GM23338 (cell line): ENCODE measurements at regions not wholly inside any gene's neighbourhood (a gene's known extent, or its start where the extent isn't known, plus 50 kb on each side); places are given as distances from the start of the nearest gene placed in this dataset.

ENCODE experiments used
- ATAC-seq: fragments of 200-7000 bp; cut with Tn5 transposase; 3 replicates; pipeline ENCODE4 v1.9.1; 2020
- DNase-seq: peaks from one replicate; pipeline ENCODE4 v3.0.0-alpha.2; 2015; ENCODE audit warnings: low spot score
- H2AFZ ChIP-seq: fragments of 200-600 bp; sonication (generic); 2 replicates; pipeline ENCODE4 v1.8.0; 2016; ENCODE audit warnings: antibody characterized with exemption, mild to moderate bottlenecking, moderate library complexity
- H3F3A ChIP-seq: fragments of 200-600 bp; sonication (generic); replicated peaks from 2 replicates; pipeline ENCODE4 v1.8.0; 2017; ENCODE audit warnings: antibody characterized with exemption, mixed run types, low read depth
- H3K27ac ChIP-seq: fragments of 200-600 bp; sonication (generic); 2 replicates; pipeline ENCODE4 v1.6.1; 2016; ENCODE audit warnings: low read depth
- H3K27me3 ChIP-seq: fragments of 200-600 bp; sonication (generic); 2 replicates; pipeline ENCODE4 v1.8.0; 2016; ENCODE audit warnings: mild to moderate bottlenecking, mixed run types, moderate library complexity; ENCODE audit not compliant: insufficient read depth
- H3K36me3 ChIP-seq: fragments of 200-600 bp; sonication (generic); 2 replicates; pipeline ENCODE4 v1.8.0; 2016; ENCODE audit warnings: mild to moderate bottlenecking; ENCODE audit not compliant: insufficient read depth
- H3K4me1 ChIP-seq: fragments of 200-600 bp; sonication (generic); 2 replicates; pipeline ENCODE4 v1.8.0; 2016; ENCODE audit warnings: mild to moderate bottlenecking, moderate library complexity; ENCODE audit not compliant: insufficient read depth
- H3K4me2 ChIP-seq: fragments of 200-600 bp; sonication (generic); 2 replicates; pipeline ENCODE4 v1.7.1; 2017; ENCODE audit warnings: mixed run types
- H3K4me3 ChIP-seq: fragments of 200-600 bp; sonication (generic); 2 replicates; pipeline ENCODE4 v1.6.1; 2016; ENCODE audit warnings: mixed run types
- H3K79me2 ChIP-seq: fragments of 200-600 bp; sonication (generic); replicated peaks from 2 replicates; pipeline ENCODE4 v1.8.0; 2017; ENCODE audit warnings: mild to moderate bottlenecking; ENCODE audit not compliant: insufficient read depth
- H3K9me2 ChIP-seq: fragments of 200-600 bp; sonication (generic); 2 replicates; pipeline ENCODE4 v1.8.0; 2017; ENCODE audit not compliant: insufficient read depth
- H4K20me1 ChIP-seq: fragments of 200-600 bp; sonication (generic); replicated peaks from 2 replicates; pipeline ENCODE4 v1.8.0; 2017; ENCODE audit warnings: mild to moderate bottlenecking; ENCODE audit not compliant: insufficient read depth
- H3K27ac Mint-ChIP-seq: 2 replicates; pipeline ENCODE4 v1.8.0; 2020; ENCODE audit warnings: inconsistent platforms, mild to moderate bottlenecking, moderate library complexity, mixed read lengths
- H3K27me3 Mint-ChIP-seq: 3 replicates; pipeline ENCODE4 v1.8.0; 2022; ENCODE audit warnings: low read depth, mild to moderate bottlenecking, moderate library complexity, mixed read lengths, inconsistent platforms; ENCODE audit not compliant: insufficient read depth, poor library complexity
- H3K36me3 Mint-ChIP-seq: 3 replicates; pipeline ENCODE4 v1.8.0; 2021; ENCODE audit warnings: low read depth, mild to moderate bottlenecking, inconsistent platforms, moderate library complexity, mixed read lengths
- H3K4me1 Mint-ChIP-seq: 3 replicates; pipeline ENCODE4 v1.8.0; 2020; ENCODE audit warnings: mild to moderate bottlenecking, inconsistent platforms, mixed read lengths
- H3K4me3 Mint-ChIP-seq: 3 replicates; pipeline ENCODE4 v1.8.0; 2021; ENCODE audit warnings: moderate library complexity, mild to moderate bottlenecking, inconsistent platforms, mixed read lengths
- H3K9me3 Mint-ChIP-seq: 3 replicates; pipeline ENCODE4 v1.8.0; 2020; ENCODE audit warnings: moderate library complexity, mild to moderate bottlenecking, inconsistent platforms, mixed read lengths
- CREB1 ChIP-seq: fragments of 250-450 bp; sonication (Bioruptor Pico); IDR thresholded peaks from 2 replicates; pipeline ENCODE4 v1.5.0; 2020; ENCODE audit warnings: low read depth, mild to moderate bottlenecking, moderate library complexity
- EZH2 ChIP-seq: fragments of 200-600 bp; sonication (generic); IDR thresholded peaks from one replicate; pipeline ENCODE4 v1.8.0; 2017; ENCODE audit warnings: antibody characterized with exemption, mild to moderate bottlenecking, low read depth; ENCODE audit not compliant: unreplicated experiment
- EZH2phosphoT487 ChIP-seq: fragments of 200-600 bp; sonication (generic); IDR thresholded peaks from one replicate; pipeline ENCODE4 v1.8.1; 2018; ENCODE audit warnings: antibody characterized with exemption; ENCODE audit not compliant: unreplicated experiment
- JUNB ChIP-seq: IDR thresholded peaks from one replicate; pipeline ENCODE4 v1.6.1; 2016; ENCODE audit warnings: antibody characterized with exemption; ENCODE audit not compliant: unreplicated experiment
- NANOG ChIP-seq: IDR thresholded peaks from 2 replicates; pipeline ENCODE4 v1.6.1; 2016; ENCODE audit warnings: antibody characterized with exemption, borderline replicate concordance
- STAT1 ChIP-seq: IDR thresholded peaks from one replicate; pipeline ENCODE4 v1.6.1; 2016; ENCODE audit warnings: antibody characterized with exemption; ENCODE audit not compliant: unreplicated experiment
- ZNF114 ChIP-seq: fragments of 250-450 bp; sonication (Bioruptor Pico); IDR thresholded peaks from 2 replicates; pipeline ENCODE4 v1.5.0; 2020; ENCODE audit warnings: mild to moderate bottlenecking, moderate library complexity
- ZNF331 ChIP-seq: fragments of 250-450 bp; sonication (Bioruptor Pico); IDR thresholded peaks from 2 replicates; pipeline ENCODE4 v1.5.0; 2020; ENCODE audit warnings: low read depth, mild to moderate bottlenecking, moderate library complexity
- TF ChIP-seq, protein P1 (sequence below), 2 experiments: fragments of 200-600 bp in 1 of 2; sonication (generic) in 1 of 2; conservative IDR thresholded peaks; 2 replicates each; pipeline versions ENCODE4 v1.5.1 to v1.6.1; 2016 to 2017; ENCODE audit warnings: antibody characterized with exemption in 2 of 2, low read depth in 2 of 2, mild to moderate bottlenecking in 2 of 2, moderate library complexity in 1 of 2
- TF ChIP-seq, protein P2 (sequence below): IDR thresholded peaks from 2 replicates; pipeline ENCODE4 v1.6.1; 2016; ENCODE audit warnings: antibody characterized with exemption
- TF ChIP-seq, protein P3 (sequence below): fragments of 250-450 bp; sonication (Bioruptor Pico); IDR thresholded peaks from 2 replicates; pipeline ENCODE4 v1.5.0; 2020; ENCODE audit warnings: mild to moderate bottlenecking, moderate library complexity
- TF ChIP-seq, protein P4 (sequence below): IDR thresholded peaks from one replicate; pipeline ENCODE4 v1.6.1; 2018; ENCODE audit warnings: antibody characterized with exemption; ENCODE audit not compliant: unreplicated experiment

DNA sequence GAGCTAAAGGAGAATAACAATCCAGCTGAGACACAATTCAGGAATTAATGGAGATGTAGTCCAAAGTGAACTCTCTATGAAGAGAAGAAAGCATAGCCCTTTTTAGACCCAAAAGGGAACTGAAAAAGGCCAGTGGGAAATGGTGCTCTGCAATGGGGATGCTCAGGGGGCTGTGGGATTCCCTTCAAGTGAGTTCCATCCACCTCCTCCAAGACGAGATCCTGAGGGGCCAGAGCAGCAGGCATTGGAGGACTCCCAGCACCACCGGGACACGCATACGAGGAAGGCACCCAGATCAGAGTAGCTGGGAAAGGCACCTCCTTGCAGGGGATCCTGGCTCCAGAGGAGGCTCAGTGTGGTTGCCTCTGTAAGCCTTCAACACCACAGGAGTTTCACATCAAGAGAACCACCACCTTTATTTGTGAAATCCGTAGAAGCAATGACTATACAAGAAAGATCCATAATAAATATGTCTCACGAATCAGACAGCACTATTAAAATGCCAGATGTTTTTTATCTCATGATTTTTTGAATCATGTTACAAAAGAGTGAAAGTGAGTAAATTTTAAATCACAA lies 288.2 kb downstream of the MED10 start (continued):
- TF ChIP-seq, protein P1, sequence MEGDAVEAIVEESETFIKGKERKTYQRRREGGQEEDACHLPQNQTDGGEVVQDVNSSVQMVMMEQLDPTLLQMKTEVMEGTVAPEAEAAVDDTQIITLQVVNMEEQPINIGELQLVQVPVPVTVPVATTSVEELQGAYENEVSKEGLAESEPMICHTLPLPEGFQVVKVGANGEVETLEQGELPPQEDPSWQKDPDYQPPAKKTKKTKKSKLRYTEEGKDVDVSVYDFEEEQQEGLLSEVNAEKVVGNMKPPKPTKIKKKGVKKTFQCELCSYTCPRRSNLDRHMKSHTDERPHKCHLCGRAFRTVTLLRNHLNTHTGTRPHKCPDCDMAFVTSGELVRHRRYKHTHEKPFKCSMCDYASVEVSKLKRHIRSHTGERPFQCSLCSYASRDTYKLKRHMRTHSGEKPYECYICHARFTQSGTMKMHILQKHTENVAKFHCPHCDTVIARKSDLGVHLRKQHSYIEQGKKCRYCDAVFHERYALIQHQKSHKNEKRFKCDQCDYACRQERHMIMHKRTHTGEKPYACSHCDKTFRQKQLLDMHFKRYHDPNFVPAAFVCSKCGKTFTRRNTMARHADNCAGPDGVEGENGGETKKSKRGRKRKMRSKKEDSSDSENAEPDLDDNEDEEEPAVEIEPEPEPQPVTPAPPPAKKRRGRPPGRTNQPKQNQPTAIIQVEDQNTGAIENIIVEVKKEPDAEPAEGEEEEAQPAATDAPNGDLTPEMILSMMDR (conservative IDR thresholded peaks at IDR 0.05; ENCODE audit: low read depth in 2 of 2) = no peak
- TF ChIP-seq CREB1 (CRISPR knock-in tag) (no peak), ZNF114 (CRISPR knock-in tag) (no peak), JUNB (no peak), NANOG (no peak), EZH2 (no peak), ZNF331 (CRISPR knock-in tag) (no peak), STAT1 (no peak)
- TF ChIP-seq, protein P2, sequence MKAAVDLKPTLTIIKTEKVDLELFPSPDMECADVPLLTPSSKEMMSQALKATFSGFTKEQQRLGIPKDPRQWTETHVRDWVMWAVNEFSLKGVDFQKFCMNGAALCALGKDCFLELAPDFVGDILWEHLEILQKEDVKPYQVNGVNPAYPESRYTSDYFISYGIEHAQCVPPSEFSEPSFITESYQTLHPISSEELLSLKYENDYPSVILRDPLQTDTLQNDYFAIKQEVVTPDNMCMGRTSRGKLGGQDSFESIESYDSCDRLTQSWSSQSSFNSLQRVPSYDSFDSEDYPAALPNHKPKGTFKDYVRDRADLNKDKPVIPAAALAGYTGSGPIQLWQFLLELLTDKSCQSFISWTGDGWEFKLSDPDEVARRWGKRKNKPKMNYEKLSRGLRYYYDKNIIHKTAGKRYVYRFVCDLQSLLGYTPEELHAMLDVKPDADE = no peak

DNA sequence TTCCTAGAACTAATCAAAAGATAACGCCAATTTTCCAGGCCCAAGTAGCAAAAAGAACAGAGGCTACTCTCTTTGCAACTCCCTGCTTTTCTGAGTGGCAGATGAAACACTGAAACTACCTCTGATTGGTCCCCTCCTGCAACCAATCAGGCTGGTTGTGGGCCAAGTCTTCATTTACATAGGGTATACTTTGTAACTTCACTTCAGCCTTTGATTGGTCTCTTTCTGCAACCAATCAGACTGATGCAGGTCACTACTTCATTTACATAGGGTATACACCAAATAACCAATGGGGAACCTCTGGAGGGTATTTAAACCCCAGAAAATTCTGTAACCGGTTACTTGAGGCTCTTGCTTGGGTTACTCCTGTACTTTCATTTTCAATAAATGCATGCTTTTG lies 289.6 kb downstream of the MED10 start:
- H3K4me3 Mint-ChIP-seq = no peak overlapping the region
- ATAC-seq = no peak
- Histone ChIP-seq H3K36me3 (no peaks in the 10 kb centered on the region), H3K27me3 (no peaks in the 10 kb centered on the region), H2AFZ (no peak overlapping the region), H4K20me1 (no peaks in the 10 kb centered on the region), H3K4me1 (no peaks in the 10 kb centered on the region), H3F3A (no peaks in the 10 kb centered on the region), H3K79me2 (no peaks in the 10 kb centered on the region), H3K27ac (no peak overlapping the region), H3K9me2 (0 out of 2 replicates have a peak, but pooled peaks cover 4% of the 10 kb centered on the region), H3K4me3 (no peak overlapping the region), H3K4me2 (no peak overlapping the region)
- no peaks in the 10 kb centered on the region; the same call in 2 of the 3 replicates for H3K9me3 Mint-ChIP-seq
- DNase-seq = no peak
- H3K36me3 Mint-ChIP-seq = no peaks in the 10 kb centered on the region
- H3K27ac Mint-ChIP-seq = no peak overlapping the region
- H3K27me3 Mint-ChIP-seq = peaks cover under 1% of the 10 kb centered on the region
- H3K4me1 Mint-ChIP-seq = peaks cover 10% of the 10 kb centered on the region
- TF ChIP-seq STAT1 (no peak), ZNF331 (CRISPR knock-in tag) (no peak), ZNF114 (CRISPR knock-in tag) (no peak), JUNB (no peak), EZH2 (no peak), EZH2phosphoT487 (no peak), CREB1 (CRISPR knock-in tag) (no peak)
- TF ChIP-seq, protein P3, sequence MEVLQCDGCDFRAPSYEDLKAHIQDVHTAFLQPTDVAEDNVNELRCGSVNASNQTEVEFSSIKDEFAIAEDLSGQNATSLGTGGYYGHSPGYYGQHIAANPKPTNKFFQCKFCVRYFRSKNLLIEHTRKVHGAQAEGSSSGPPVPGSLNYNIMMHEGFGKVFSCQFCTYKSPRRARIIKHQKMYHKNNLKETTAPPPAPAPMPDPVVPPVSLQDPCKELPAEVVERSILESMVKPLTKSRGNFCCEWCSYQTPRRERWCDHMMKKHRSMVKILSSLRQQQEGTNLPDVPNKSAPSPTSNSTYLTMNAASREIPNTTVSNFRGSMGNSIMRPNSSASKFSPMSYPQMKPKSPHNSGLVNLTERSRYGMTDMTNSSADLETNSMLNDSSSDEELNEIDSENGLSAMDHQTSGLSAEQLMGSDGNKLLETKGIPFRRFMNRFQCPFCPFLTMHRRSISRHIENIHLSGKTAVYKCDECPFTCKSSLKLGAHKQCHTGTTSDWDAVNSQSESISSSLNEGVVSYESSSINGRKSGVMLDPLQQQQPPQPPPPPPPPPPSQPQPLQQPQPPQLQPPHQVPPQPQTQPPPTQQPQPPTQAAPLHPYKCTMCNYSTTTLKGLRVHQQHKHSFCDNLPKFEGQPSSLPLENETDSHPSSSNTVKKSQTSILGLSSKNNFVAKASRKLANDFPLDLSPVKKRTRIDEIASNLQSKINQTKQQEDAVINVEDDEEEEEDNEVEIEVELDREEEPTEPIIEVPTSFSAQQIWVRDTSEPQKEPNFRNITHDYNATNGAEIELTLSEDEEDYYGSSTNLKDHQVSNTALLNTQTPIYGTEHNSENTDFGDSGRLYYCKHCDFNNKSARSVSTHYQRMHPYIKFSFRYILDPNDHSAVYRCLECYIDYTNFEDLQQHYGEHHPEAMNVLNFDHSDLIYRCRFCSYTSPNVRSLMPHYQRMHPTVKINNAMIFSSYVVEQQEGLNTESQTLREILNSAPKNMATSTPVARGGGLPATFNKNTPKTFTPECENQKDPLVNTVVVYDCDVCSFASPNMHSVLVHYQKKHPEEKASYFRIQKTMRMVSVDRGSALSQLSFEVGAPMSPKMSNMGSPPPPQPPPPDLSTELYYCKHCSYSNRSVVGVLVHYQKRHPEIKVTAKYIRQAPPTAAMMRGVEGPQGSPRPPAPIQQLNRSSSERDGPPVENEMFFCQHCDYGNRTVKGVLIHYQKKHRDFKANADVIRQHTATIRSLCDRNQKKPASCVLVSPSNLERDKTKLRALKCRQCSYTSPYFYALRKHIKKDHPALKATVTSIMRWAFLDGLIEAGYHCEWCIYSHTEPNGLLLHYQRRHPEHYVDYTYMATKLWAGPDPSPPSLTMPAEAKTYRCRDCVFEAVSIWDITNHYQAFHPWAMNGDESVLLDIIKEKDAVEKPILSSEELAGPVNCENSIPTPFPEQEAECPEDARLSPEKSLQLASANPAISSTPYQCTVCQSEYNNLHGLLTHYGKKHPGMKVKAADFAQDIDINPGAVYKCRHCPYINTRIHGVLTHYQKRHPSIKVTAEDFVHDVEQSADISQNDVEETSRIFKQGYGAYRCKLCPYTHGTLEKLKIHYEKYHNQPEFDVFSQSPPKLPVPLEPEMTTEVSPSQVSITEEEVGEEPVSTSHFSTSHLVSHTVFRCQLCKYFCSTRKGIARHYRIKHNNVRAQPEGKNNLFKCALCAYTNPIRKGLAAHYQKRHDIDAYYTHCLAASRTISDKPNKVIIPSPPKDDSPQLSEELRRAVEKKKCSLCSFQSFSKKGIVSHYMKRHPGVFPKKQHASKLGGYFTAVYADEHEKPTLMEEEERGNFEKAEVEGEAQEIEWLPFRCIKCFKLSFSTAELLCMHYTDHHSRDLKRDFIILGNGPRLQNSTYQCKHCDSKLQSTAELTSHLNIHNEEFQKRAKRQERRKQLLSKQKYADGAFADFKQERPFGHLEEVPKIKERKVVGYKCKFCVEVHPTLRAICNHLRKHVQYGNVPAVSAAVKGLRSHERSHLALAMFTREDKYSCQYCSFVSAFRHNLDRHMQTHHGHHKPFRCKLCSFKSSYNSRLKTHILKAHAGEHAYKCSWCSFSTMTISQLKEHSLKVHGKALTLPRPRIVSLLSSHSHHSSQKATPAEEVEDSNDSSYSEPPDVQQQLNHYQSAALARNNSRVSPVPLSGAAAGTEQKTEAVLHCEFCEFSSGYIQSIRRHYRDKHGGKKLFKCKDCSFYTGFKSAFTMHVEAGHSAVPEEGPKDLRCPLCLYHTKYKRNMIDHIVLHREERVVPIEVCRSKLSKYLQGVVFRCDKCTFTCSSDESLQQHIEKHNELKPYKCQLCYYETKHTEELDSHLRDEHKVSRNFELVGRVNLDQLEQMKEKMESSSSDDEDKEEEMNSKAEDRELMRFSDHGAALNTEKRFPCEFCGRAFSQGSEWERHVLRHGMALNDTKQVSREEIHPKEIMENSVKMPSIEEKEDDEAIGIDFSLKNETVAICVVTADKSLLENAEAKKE = no peak
- TF ChIP-seq, protein P4, sequence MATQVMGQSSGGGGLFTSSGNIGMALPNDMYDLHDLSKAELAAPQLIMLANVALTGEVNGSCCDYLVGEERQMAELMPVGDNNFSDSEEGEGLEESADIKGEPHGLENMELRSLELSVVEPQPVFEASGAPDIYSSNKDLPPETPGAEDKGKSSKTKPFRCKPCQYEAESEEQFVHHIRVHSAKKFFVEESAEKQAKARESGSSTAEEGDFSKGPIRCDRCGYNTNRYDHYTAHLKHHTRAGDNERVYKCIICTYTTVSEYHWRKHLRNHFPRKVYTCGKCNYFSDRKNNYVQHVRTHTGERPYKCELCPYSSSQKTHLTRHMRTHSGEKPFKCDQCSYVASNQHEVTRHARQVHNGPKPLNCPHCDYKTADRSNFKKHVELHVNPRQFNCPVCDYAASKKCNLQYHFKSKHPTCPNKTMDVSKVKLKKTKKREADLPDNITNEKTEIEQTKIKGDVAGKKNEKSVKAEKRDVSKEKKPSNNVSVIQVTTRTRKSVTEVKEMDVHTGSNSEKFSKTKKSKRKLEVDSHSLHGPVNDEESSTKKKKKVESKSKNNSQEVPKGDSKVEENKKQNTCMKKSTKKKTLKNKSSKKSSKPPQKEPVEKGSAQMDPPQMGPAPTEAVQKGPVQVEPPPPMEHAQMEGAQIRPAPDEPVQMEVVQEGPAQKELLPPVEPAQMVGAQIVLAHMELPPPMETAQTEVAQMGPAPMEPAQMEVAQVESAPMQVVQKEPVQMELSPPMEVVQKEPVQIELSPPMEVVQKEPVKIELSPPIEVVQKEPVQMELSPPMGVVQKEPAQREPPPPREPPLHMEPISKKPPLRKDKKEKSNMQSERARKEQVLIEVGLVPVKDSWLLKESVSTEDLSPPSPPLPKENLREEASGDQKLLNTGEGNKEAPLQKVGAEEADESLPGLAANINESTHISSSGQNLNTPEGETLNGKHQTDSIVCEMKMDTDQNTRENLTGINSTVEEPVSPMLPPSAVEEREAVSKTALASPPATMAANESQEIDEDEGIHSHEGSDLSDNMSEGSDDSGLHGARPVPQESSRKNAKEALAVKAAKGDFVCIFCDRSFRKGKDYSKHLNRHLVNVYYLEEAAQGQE = no peak
